ENCODE measurements at regions not wholly inside any gene's neighbourhood (a gene's known extent, or its start where the extent isn't known, plus 50 kb on each side); places are given as distances from the start of the nearest gene placed in this dataset.

DNA sequence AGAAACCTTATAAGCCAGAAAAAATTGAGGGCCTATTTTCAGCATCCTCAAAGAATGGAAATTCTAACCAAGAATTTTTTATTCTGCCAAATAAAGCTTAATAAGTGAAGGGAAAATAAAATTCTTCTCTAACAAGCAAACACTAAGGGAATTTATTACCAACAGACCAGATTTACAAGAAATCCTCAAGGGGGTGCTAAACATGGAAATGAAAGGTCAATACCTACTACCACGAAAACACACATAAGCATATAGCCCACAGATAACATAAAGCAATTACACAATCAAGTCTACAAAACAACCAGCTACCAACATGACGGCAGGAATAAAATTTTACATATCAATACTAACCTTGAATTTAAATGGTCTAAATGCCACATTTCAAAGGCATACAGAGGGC is 883.5 kb downstream of the SI start:
- no peaks in the 10 kb centered on the region for H3K4me1 ChIP-seq (ENCODE audit: control insufficient read depth in 1 of 2, insufficient read depth in 2 of 2, low read length in 2 of 2)
- no peaks in the 10 kb centered on the region for H4K20me1 ChIP-seq (ENCODE audit: insufficient read depth, low read length)
- Mint-ChIP-seq H3K27me3 (ENCODE audit: low read depth in 3 of 3) (no peaks in the 10 kb centered on the region), H3K9me3 (peaks cover 0 to 9% (median 3%) of the 10 kb centered on the region in 7 donors), H3K4me1 (no peaks in the 10 kb centered on the region), H3K4me3 (no peak overlapping the region), H3K36me3 (no peaks in the 10 kb centered on the region), H3K27ac (no peak overlapping the region)
- no peaks in the 10 kb centered on the region for H3K79me2 ChIP-seq (ENCODE audit: insufficient read depth, low read length)
- no peak overlapping the region for H3K4me2 ChIP-seq (replicated peaks; ENCODE audit: extremely low read depth, low read length, poor library complexity, severe bottlenecking)
- peaks cover 7 to 9% of the 10 kb centered on the region in 2 donors for H3K9me3 ChIP-seq (replicated peaks in 1 of 2; ENCODE audit: control insufficient read depth in 1 of 2, insufficient read depth in 1 of 2, low read length in 2 of 2)
- H3K27ac ChIP-seq (ENCODE audit: low read depth in 1 of 2, low read length in 2 of 2) = no peak overlapping the region
- 20% methylated on average over 1 of the region's 2 CpGs for WGBS (ENCODE audit: insufficient coverage)
- DNase-seq = no peak
- H3K9ac ChIP-seq (ENCODE audit: insufficient read depth, low read length, poor library complexity, severe bottlenecking) = no peak overlapping the region
- H3K36me3 ChIP-seq (replicated peaks in 1 of 2; ENCODE audit: control insufficient read depth in 1 of 2, insufficient read depth in 2 of 2, low read length in 2 of 2) = no peaks in the 10 kb centered on the region
- H3K27me3 ChIP-seq (ENCODE audit: control insufficient read depth in 2 of 2, insufficient read depth in 2 of 2, low read length in 2 of 2) = no peaks in the 10 kb centered on the region
- TF ChIP-seq, protein P1, sequence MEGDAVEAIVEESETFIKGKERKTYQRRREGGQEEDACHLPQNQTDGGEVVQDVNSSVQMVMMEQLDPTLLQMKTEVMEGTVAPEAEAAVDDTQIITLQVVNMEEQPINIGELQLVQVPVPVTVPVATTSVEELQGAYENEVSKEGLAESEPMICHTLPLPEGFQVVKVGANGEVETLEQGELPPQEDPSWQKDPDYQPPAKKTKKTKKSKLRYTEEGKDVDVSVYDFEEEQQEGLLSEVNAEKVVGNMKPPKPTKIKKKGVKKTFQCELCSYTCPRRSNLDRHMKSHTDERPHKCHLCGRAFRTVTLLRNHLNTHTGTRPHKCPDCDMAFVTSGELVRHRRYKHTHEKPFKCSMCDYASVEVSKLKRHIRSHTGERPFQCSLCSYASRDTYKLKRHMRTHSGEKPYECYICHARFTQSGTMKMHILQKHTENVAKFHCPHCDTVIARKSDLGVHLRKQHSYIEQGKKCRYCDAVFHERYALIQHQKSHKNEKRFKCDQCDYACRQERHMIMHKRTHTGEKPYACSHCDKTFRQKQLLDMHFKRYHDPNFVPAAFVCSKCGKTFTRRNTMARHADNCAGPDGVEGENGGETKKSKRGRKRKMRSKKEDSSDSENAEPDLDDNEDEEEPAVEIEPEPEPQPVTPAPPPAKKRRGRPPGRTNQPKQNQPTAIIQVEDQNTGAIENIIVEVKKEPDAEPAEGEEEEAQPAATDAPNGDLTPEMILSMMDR (IDR thresholded peaks at IDR 0.05) = no peak
- no peak overlapping the region for H3K4me3 ChIP-seq (replicated peaks in 1 of 3; ENCODE audit: low read depth in 2 of 3, low read length in 3 of 3)
- intact Hi-C loops (cut with micrococcal nuclease) = no loop called here
- H2AFZ ChIP-seq (ENCODE audit: insufficient read depth, low read depth, low read length, poor library complexity, severe bottlenecking) = no peak overlapping the region

DNA sequence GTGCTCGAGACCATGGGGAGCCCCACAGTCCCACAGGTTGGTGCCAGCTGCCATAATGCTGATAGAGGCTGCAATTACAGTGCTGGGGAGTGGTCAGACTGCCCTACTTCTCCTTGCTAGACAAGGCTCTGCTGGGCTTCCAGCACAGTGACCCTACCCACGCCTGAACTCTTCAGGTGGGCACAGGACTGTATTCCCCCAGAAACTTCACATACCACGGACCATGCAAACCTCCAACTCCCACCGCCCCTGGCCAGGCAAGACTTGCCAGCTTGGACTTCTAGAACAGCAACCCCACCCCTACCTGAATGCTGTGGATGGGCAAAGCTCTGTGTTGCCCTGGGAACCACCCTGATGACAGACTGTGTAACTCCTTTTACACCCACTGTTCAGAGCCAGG is 885.3 kb downstream of the SI start:
- H3K9ac ChIP-seq (ENCODE audit: insufficient read depth, low read length, poor library complexity, severe bottlenecking) = no peak overlapping the region
- Mint-ChIP-seq H3K36me3 (no peaks in the 10 kb centered on the region), H3K4me1 (no peaks in the 10 kb centered on the region), H3K9me3 (peaks cover 0 to 5% (median 3%) of the 10 kb centered on the region in 7 donors), H3K27me3 (ENCODE audit: low read depth in 3 of 3) (no peaks in the 10 kb centered on the region), H3K27ac (no peak overlapping the region), H3K4me3 (no peak overlapping the region)
- no peak overlapping the region for H3K4me2 ChIP-seq (replicated peaks; ENCODE audit: extremely low read depth, low read length, poor library complexity, severe bottlenecking)
- no peak overlapping the region for H3K4me3 ChIP-seq (replicated peaks in 1 of 3; ENCODE audit: low read depth in 2 of 3, low read length in 3 of 3)
- WGBS (ENCODE audit: insufficient coverage) = 80% methylated on average over 4 of the region's 4 CpGs
- H2AFZ ChIP-seq (ENCODE audit: insufficient read depth, low read depth, low read length, poor library complexity, severe bottlenecking) = no peak overlapping the region
- peaks cover 7 to 9% of the 10 kb centered on the region in 2 donors for H3K9me3 ChIP-seq (replicated peaks in 1 of 2; ENCODE audit: control insufficient read depth in 1 of 2, insufficient read depth in 1 of 2, low read length in 2 of 2)
- DNase-seq = no peak
- H3K79me2 ChIP-seq (ENCODE audit: insufficient read depth, low read length) = no peaks in the 10 kb centered on the region
- no peak overlapping the region for H3K27ac ChIP-seq (ENCODE audit: low read depth in 1 of 2, low read length in 2 of 2)
- H3K4me1 ChIP-seq (ENCODE audit: control insufficient read depth in 1 of 2, insufficient read depth in 2 of 2, low read length in 2 of 2) = no peaks in the 10 kb centered on the region
- no peaks in the 10 kb centered on the region for H3K36me3 ChIP-seq (replicated peaks in 1 of 2; ENCODE audit: control insufficient read depth in 1 of 2, insufficient read depth in 2 of 2, low read length in 2 of 2)
- no peaks in the 10 kb centered on the region for H3K27me3 ChIP-seq (ENCODE audit: control insufficient read depth in 2 of 2, insufficient read depth in 2 of 2, low read length in 2 of 2)
- H4K20me1 ChIP-seq (ENCODE audit: insufficient read depth, low read length) = no peaks in the 10 kb centered on the region
- intact Hi-C loops (cut with micrococcal nuclease) = no loop called here
- TF ChIP-seq, protein P1 (IDR thresholded peaks at IDR 0.05) = no peak

Data from CD14-positive monocyte (primary cell).